ENCODE measurements at regions not wholly inside any gene's neighbourhood (a gene's known extent, or its start where the extent isn't known, plus 50 kb on each side); places are given as distances from the start of the nearest gene placed in this dataset.

GRCh38 chr15:93141371-93141794 is 52.4 kb upstream of the RGMA start:
- TF ChIP-seq, protein P1, sequence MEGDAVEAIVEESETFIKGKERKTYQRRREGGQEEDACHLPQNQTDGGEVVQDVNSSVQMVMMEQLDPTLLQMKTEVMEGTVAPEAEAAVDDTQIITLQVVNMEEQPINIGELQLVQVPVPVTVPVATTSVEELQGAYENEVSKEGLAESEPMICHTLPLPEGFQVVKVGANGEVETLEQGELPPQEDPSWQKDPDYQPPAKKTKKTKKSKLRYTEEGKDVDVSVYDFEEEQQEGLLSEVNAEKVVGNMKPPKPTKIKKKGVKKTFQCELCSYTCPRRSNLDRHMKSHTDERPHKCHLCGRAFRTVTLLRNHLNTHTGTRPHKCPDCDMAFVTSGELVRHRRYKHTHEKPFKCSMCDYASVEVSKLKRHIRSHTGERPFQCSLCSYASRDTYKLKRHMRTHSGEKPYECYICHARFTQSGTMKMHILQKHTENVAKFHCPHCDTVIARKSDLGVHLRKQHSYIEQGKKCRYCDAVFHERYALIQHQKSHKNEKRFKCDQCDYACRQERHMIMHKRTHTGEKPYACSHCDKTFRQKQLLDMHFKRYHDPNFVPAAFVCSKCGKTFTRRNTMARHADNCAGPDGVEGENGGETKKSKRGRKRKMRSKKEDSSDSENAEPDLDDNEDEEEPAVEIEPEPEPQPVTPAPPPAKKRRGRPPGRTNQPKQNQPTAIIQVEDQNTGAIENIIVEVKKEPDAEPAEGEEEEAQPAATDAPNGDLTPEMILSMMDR (IDR thresholded peaks at IDR 0.05; ENCODE audit: borderline replicate concordance, extremely low read depth, low read length, poor library complexity, severe bottlenecking), result no peak
- no peak for TF ChIP-seq EZH2 (IDR thresholded peaks at IDR 0.05; ENCODE audit: borderline replicate concordance, low read depth, low read length, severe bottlenecking)
